Left ventricle myocardium inferior (tissue), 1 donor: ENCODE measurements at regions not wholly inside any gene's neighbourhood (a gene's known extent, or its start where the extent isn't known, plus 50 kb on each side); places are given as distances from the start of the nearest gene placed in this dataset.
"Not testable (repeated sequence)": the region's sequence is repeated elsewhere in the genome, so short reads cannot be mapped to it uniquely, and the experiment has no call there.

ENCODE experiments used
- DNase-seq: peaks from one replicate; pipeline ENCODE4 v3.0.0-alpha.2; 2020
- H3K27ac ChIP-seq: fragments of 200-600 bp; replicated peaks from 2 replicates; pipeline ENCODE4 v1.8.0; 2021
- H3K27me3 ChIP-seq: fragments of 200-600 bp; 2 replicates; pipeline ENCODE4 v1.8.0; 2021; ENCODE audit warnings: low read depth
- H3K36me3 ChIP-seq: fragments of 200-600 bp; 2 replicates; pipeline ENCODE4 v1.8.0; 2021
- H3K4me1 ChIP-seq: fragments of 200-600 bp; 2 replicates; pipeline ENCODE4 v1.8.0; 2021
- H3K4me3 ChIP-seq: fragments of 200-600 bp; 2 replicates; pipeline ENCODE4 v1.8.0; 2021; ENCODE audit warnings: mild to moderate bottlenecking, moderate library complexity
- H3K9me3 ChIP-seq: fragments of 200-600 bp; replicated peaks from 2 replicates; pipeline ENCODE4 v1.8.0; 2021
- intact Hi-C: fragments of 100-400 bp; cut with micrococcal nuclease; formaldehyde crosslinking; loops from one replicate; pipeline ENCODE4 v1.11.0; 2022
- TF ChIP-seq, protein P1 (sequence below): fragments of 200-600 bp; IDR thresholded peaks from 2 replicates; pipeline ENCODE4 v1.8.0; 2021; ENCODE audit warnings: antibody characterized with exemption, mild to moderate bottlenecking, borderline replicate concordance
- donor health status: DM: no; HTN: yes; CAD: no; lungs with severe emphysema.

- Histone ChIP-seq H3K27ac (no peak overlapping the region), H3K9me3 (peaks cover 9% of the 10 kb centered on the region), H3K4me1 (no peaks in the 10 kb centered on the region), H3K36me3 (no peaks in the 10 kb centered on the region), H3K27me3 (peaks cover 62% of the 10 kb centered on the region), H3K4me3 (no peak overlapping the region)
- intact Hi-C loops, result loop anchor here (5.0 kb wide), 1 partner anchor 37 kb away; no protein-coding TSS in a partner anchor
- DNase-seq, result no peak
- TF ChIP-seq, protein P1, sequence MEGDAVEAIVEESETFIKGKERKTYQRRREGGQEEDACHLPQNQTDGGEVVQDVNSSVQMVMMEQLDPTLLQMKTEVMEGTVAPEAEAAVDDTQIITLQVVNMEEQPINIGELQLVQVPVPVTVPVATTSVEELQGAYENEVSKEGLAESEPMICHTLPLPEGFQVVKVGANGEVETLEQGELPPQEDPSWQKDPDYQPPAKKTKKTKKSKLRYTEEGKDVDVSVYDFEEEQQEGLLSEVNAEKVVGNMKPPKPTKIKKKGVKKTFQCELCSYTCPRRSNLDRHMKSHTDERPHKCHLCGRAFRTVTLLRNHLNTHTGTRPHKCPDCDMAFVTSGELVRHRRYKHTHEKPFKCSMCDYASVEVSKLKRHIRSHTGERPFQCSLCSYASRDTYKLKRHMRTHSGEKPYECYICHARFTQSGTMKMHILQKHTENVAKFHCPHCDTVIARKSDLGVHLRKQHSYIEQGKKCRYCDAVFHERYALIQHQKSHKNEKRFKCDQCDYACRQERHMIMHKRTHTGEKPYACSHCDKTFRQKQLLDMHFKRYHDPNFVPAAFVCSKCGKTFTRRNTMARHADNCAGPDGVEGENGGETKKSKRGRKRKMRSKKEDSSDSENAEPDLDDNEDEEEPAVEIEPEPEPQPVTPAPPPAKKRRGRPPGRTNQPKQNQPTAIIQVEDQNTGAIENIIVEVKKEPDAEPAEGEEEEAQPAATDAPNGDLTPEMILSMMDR, result no peak
These were observed 274.3 kb upstream of the XYLT1 start for GRCh38 chr16:17744921-17745572.

GRCh38 chr16:17743578-17743977, 272.8 kb upstream of the XYLT1 start:
- TF ChIP-seq, protein P1, result no peak
- Histone ChIP-seq H3K4me3 (no peak overlapping the region), H3K36me3 (no peaks in the 10 kb centered on the region), H3K27me3 (peaks cover 51% of the 10 kb centered on the region), H3K4me1 (no peaks in the 10 kb centered on the region), H3K27ac (no peak overlapping the region), H3K9me3 (no peaks in the 10 kb centered on the region)
- no peak for DNase-seq
- intact Hi-C loops, result no loop called here

- no peaks in the 10 kb centered on the region for H3K9me3 ChIP-seq
- intact Hi-C loops, result no loop called here
- peaks cover 51% of the 10 kb centered on the region for H3K27me3 ChIP-seq
- no peaks in the 10 kb centered on the region for H3K36me3 ChIP-seq
- TF ChIP-seq, protein P1, result no peak
- no peak for DNase-seq
- H3K4me3 ChIP-seq, result no peak overlapping the region
- no peaks in the 10 kb centered on the region for H3K4me1 ChIP-seq
- no peak overlapping the region for H3K27ac ChIP-seq
These were observed 272.4 kb upstream of the XYLT1 start for GRCh38 chr16:17743158-17743557.

- H3K4me3 ChIP-seq, DNase-seq, H3K27me3 ChIP-seq, H3K4me1 ChIP-seq, H3K36me3 ChIP-seq, H3K27ac ChIP-seq, intact Hi-C loops: not testable (repeated sequence)
- peaks cover 21% of the 10 kb centered on the region for H3K9me3 ChIP-seq
These were observed 264.3 kb upstream of the XYLT1 start for GRCh38 chr16:17735099-17735498.

GRCh38 chr16:17729820-17730219, 259.1 kb upstream of the XYLT1 start:
- no peak for DNase-seq
- Histone ChIP-seq H3K27me3 (peaks cover 5% of the 10 kb centered on the region), H3K4me1 (no peaks in the 10 kb centered on the region), H3K4me3 (no peak overlapping the region), H3K36me3 (no peaks in the 10 kb centered on the region), H3K27ac (no peak overlapping the region), H3K9me3 (peaks cover 12% of the 10 kb centered on the region)
- intact Hi-C loops, result no loop called here
- TF ChIP-seq, protein P1, result no peak

DNA sequence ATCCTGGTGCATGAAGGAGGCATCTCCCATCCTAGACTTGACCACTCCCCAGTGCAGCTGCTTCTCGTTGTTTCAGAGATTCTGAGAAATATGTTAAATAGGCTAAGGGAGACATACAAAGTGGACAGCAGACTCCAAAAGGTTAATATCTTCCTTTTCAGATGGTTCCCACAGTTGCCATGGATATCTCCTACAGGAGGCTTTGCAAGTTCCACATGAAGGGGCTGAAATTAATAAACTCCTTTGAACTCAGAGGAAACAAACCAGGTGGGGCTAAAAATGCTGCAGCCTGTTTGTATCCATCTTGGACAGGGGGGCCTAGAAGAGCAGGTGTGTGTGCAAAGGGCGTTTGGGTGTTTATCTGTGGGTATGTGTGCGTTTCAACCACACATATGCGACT, 257.4 kb upstream of the XYLT1 start:
- no peaks in the 10 kb centered on the region for H3K36me3 ChIP-seq
- no peak for DNase-seq
- H3K27me3 ChIP-seq, result peaks cover 5% of the 10 kb centered on the region
- TF ChIP-seq, protein P1, result no peak
- H3K4me1 ChIP-seq, result no peaks in the 10 kb centered on the region
- intact Hi-C loops, result no loop called here
- no peak overlapping the region for H3K27ac ChIP-seq
- peaks cover 9% of the 10 kb centered on the region for H3K9me3 ChIP-seq
- no peak overlapping the region for H3K4me3 ChIP-seq
